IPS-20b (cell line): ENCODE measurements at regions not wholly inside any gene's neighbourhood (a gene's known extent, or its start where the extent isn't known, plus 50 kb on each side); places are given as distances from the start of the nearest gene placed in this dataset.
"Not testable (repeated sequence)": the region's sequence is repeated elsewhere in the genome, so short reads cannot be mapped to it uniquely, and the experiment has no call there.

ENCODE experiments used
- H3K27ac ChIP-seq: one replicate; pipeline ENCODE4 v1.5.1; 2013; ENCODE audit warnings: low read length
- H3K27me3 ChIP-seq: 2 replicates; pipeline ENCODE4 v1.6.1; 2013; ENCODE audit warnings: mild to moderate bottlenecking, low read length, inconsistent platforms; ENCODE audit not compliant: insufficient read depth
- H3K36me3 ChIP-seq: 2 replicates; pipeline ENCODE4 v1.6.1; 2013; ENCODE audit warnings: low read depth, mild to moderate bottlenecking, inconsistent platforms, low read length, moderate library complexity; ENCODE audit not compliant: insufficient read depth
- H3K4me1 ChIP-seq: 2 replicates; pipeline ENCODE4 v1.6.1; 2013; ENCODE audit warnings: mild to moderate bottlenecking, control low read depth, inconsistent platforms, low read length, moderate library complexity; ENCODE audit not compliant: insufficient read depth
- H3K4me3 ChIP-seq: 2 replicates; pipeline ENCODE4 v1.5.1; 2013; ENCODE audit warnings: mild to moderate bottlenecking, low read length, inconsistent platforms
- H3K9ac ChIP-seq: 2 replicates; pipeline ENCODE4 v1.6.1; 2013; ENCODE audit warnings: low read depth, mild to moderate bottlenecking, inconsistent platforms, low read length, moderate library complexity
- H3K9me3 ChIP-seq: 2 replicates; pipeline ENCODE4 v1.6.1; 2013; ENCODE audit warnings: mild to moderate bottlenecking, low read depth, low read length, inconsistent platforms; ENCODE audit not compliant: insufficient read depth

- Histone ChIP-seq H3K9ac (no peak overlapping the region), H3K9me3 (peaks cover 43% of the 10 kb centered on the region), H3K4me3 (no peak overlapping the region), H3K27ac (no peak overlapping the region), H3K36me3 (no peaks in the 10 kb centered on the region), H3K27me3 (no peaks in the 10 kb centered on the region), H3K4me1 (no peaks in the 10 kb centered on the region)
These were observed 63.1 kb upstream of the NDN start for GRCh38 chr15:23750179-23750578.

- Histone ChIP-seq H3K9me3 (peaks cover 49% of the 10 kb centered on the region), H3K4me3 (no peak overlapping the region), H3K4me1 (no peaks in the 10 kb centered on the region)
These were observed 63.7 kb upstream of the NDN start for GRCh38 chr15:23750776-23751175.

GRCh38 chr15:23753248-23753647, 66.1 kb upstream of the NDN start:
- Histone ChIP-seq H3K4me3 (no peak overlapping the region), H3K27me3 (no peaks in the 10 kb centered on the region), H3K9ac (no peak overlapping the region), H3K27ac (no peak overlapping the region), H3K4me1 (no peaks in the 10 kb centered on the region), H3K36me3 (no peaks in the 10 kb centered on the region), H3K9me3 (peaks cover 64% of the 10 kb centered on the region)

More at GRCh38 chr15:23750776-23751175, 63.7 kb upstream of the NDN start:
- Histone ChIP-seq H3K9ac (no peak overlapping the region), H3K27ac (no peak overlapping the region), H3K36me3 (no peaks in the 10 kb centered on the region), H3K27me3 (no peaks in the 10 kb centered on the region)

GRCh38 chr15:23758891-23759290, 71.8 kb upstream of the NDN start:
- Histone ChIP-seq H3K4me1 (no peaks in the 10 kb centered on the region; the same call in 1 of the 2 replicates), H3K36me3 (no peaks in the 10 kb centered on the region), H3K27ac (no peak overlapping the region), H3K4me3 (no peak overlapping the region), H3K27me3 (no peaks in the 10 kb centered on the region), H3K9ac (no peak overlapping the region), H3K9me3 (peaks cover 60% of the 10 kb centered on the region)

- peaks cover 71% of the 10 kb centered on the region for H3K9me3 ChIP-seq
- H3K4me1 ChIP-seq, result no peaks in the 10 kb centered on the region; the same call in 1 of the 2 replicates
- H3K36me3 ChIP-seq, result no peaks in the 10 kb centered on the region
- no peak overlapping the region for H3K9ac ChIP-seq
- no peaks in the 10 kb centered on the region for H3K27me3 ChIP-seq
- no peak overlapping the region for H3K4me3 ChIP-seq
- H3K27ac ChIP-seq, result no peak overlapping the region
These were observed 72.9 kb upstream of the NDN start for GRCh38 chr15:23760024-23760423.

- peak overlapping the region; percentile 39; the same call in 1 of the 2 replicates for H3K9ac ChIP-seq
- H3K27me3 ChIP-seq, result no peaks in the 10 kb centered on the region
- H3K4me3 ChIP-seq, result no peak overlapping the region
- H3K27ac ChIP-seq, result no peak overlapping the region
- H3K9me3 ChIP-seq, result peaks cover 66% of the 10 kb centered on the region
- H3K4me1 ChIP-seq, result no peaks in the 10 kb centered on the region; the same call in 1 of the 2 replicates
- H3K36me3 ChIP-seq, result no peaks in the 10 kb centered on the region
These were observed 74.3 kb upstream of the NDN start for GRCh38 chr15:23761386-23761785.

- H3K4me1 ChIP-seq, result no peaks in the 10 kb centered on the region; the same call in 1 of the 2 replicates
- H3K9me3 ChIP-seq, result peaks cover 66% of the 10 kb centered on the region
- H3K9ac ChIP-seq, result peak overlapping the region; percentile 39; the same call in 1 of the 2 replicates
- no peak overlapping the region for H3K27ac ChIP-seq
- no peak overlapping the region for H3K4me3 ChIP-seq
- no peaks in the 10 kb centered on the region for H3K27me3 ChIP-seq
- H3K36me3 ChIP-seq, result no peaks in the 10 kb centered on the region
These were observed 74.9 kb upstream of the NDN start for GRCh38 chr15:23762026-23762425.

- Histone ChIP-seq H3K36me3 (no peaks in the 10 kb centered on the region), H3K4me1 (no peaks in the 10 kb centered on the region; the same call in 1 of the 2 replicates), H3K9me3 (peaks cover 68% of the 10 kb centered on the region)
These were observed 75.9 kb upstream of the NDN start for GRCh38 chr15:23763021-23763420.

GRCh38 chr15:23764306-23764705, 77.2 kb upstream of the NDN start:
- H3K9me3 ChIP-seq, result peaks cover 74% of the 10 kb centered on the region
- no peaks in the 10 kb centered on the region; the same call in 1 of the 2 replicates for H3K4me1 ChIP-seq

More at GRCh38 chr15:23763021-23763420, 75.9 kb upstream of the NDN start:
- no peak overlapping the region for H3K27ac ChIP-seq
- no peak overlapping the region for H3K4me3 ChIP-seq
- H3K27me3 ChIP-seq, result no peaks in the 10 kb centered on the region
- H3K9ac ChIP-seq, result no peak overlapping the region

GRCh38 chr15:23764716-23765115, 77.6 kb upstream of the NDN start:
- Histone ChIP-seq H3K9ac (no peak overlapping the region), H3K9me3 (peaks cover 73% of the 10 kb centered on the region)

More at GRCh38 chr15:23764306-23764705, 77.2 kb upstream of the NDN start:
- H3K36me3 ChIP-seq, result no peaks in the 10 kb centered on the region
- H3K4me3 ChIP-seq, result no peak overlapping the region
- no peak overlapping the region for H3K9ac ChIP-seq
- no peak overlapping the region for H3K27ac ChIP-seq
- H3K27me3 ChIP-seq, result no peaks in the 10 kb centered on the region

GRCh38 chr15:23766779-23767178, 79.7 kb upstream of the NDN start:
- H3K9ac ChIP-seq, H3K4me1 ChIP-seq, H3K27ac ChIP-seq, H3K4me3 ChIP-seq, H3K27me3 ChIP-seq, H3K36me3 ChIP-seq: not testable (repeated sequence)
- H3K9me3 ChIP-seq, result peaks cover 59% of the 10 kb centered on the region

More at GRCh38 chr15:23764716-23765115, 77.6 kb upstream of the NDN start:
- no peak overlapping the region for H3K27ac ChIP-seq
- no peaks in the 10 kb centered on the region for H3K27me3 ChIP-seq
- H3K4me1 ChIP-seq, result no peaks in the 10 kb centered on the region; the same call in 1 of the 2 replicates
- H3K36me3 ChIP-seq, result no peaks in the 10 kb centered on the region
- H3K4me3 ChIP-seq, result no peak overlapping the region

- Histone ChIP-seq H3K27ac (no peak overlapping the region), H3K27me3 (no peaks in the 10 kb centered on the region), H3K36me3 (no peaks in the 10 kb centered on the region), H3K4me3 (no peak overlapping the region), H3K4me1 (no peaks in the 10 kb centered on the region), H3K9ac (no peak overlapping the region), H3K9me3 (peaks cover 43% of the 10 kb centered on the region)
These were observed 86.0 kb upstream of the NDN start for GRCh38 chr15:23773093-23773492.
